ENCODE measurements at regions not wholly inside any gene's neighbourhood (a gene's known extent, or its start where the extent isn't known, plus 50 kb on each side); places are given as distances from the start of the nearest gene placed in this dataset.

DNA sequence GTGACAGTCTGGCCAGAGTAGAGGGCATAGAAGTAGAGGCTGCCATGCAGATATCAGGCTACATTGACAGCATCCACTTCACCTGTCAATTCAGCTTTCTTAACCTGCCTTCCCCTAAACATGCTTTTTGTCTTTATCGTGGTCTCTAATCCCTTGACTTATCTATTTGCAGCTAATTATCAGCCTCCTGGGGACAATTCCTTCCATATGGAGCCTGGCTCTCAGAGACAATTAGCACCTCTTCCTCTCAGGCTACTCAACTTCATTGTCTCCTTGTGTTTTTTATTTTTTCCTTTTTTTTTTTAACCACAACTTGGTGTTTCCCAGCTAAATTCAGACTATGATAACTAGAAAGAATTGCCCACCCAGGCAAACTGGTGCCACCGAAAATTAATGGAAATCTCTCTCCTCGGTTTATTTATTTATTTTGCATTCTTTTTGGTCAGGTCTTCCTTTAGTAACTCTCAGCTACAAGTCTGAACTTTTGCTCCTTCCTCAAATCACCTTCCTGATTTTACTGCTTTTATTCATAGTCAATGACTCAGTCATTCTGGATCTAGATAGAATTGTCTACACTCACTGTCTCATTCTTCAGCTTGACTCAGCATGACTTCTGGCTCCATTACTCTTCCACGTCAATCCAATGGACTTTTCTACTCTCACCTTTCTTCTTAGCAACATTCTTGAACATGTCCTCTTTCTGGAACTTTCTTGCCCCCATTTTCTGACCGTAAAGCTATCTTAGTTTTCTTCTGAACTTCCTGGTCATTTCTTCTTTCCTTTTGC is 63.0 kb upstream of the BASP1 start:
- no peak overlapping the region for H3K4me2 ChIP-seq (replicated peaks; ENCODE audit: low read depth, low read length, poor library complexity, severe bottlenecking)
- Mint-ChIP-seq H3K4me1 (no peaks in the 10 kb centered on the region), H3K27ac (no peak overlapping the region), H3K9me3 (ENCODE audit: insufficient read depth) (no peaks in the 10 kb centered on the region), H3K27me3 (no peaks in the 10 kb centered on the region), H3K4me3 (no peak overlapping the region)
- POLR2A ChIA-PET = no interaction called here
- peaks cover 0 to 6% (median 0%) of the 10 kb centered on the region in 4 experiments for H3K27me3 ChIP-seq (replicated peaks in 1 of 4; ENCODE audit: control extremely low read depth in 1 of 4, control insufficient read depth in 3 of 4, insufficient read depth in 4 of 4, low read length in 3 of 4)
- no peaks in the 10 kb centered on the region for H3K4me1 ChIP-seq (ENCODE audit: control insufficient read depth in 2 of 2, insufficient read depth in 2 of 2, low read length in 2 of 2)
- CTCF ChIA-PET = no interaction called here
- ATAC-seq (ENCODE audit: low read depth) (no peak), DNase-seq (no peak)
- TF ChIP-seq, protein P1, sequence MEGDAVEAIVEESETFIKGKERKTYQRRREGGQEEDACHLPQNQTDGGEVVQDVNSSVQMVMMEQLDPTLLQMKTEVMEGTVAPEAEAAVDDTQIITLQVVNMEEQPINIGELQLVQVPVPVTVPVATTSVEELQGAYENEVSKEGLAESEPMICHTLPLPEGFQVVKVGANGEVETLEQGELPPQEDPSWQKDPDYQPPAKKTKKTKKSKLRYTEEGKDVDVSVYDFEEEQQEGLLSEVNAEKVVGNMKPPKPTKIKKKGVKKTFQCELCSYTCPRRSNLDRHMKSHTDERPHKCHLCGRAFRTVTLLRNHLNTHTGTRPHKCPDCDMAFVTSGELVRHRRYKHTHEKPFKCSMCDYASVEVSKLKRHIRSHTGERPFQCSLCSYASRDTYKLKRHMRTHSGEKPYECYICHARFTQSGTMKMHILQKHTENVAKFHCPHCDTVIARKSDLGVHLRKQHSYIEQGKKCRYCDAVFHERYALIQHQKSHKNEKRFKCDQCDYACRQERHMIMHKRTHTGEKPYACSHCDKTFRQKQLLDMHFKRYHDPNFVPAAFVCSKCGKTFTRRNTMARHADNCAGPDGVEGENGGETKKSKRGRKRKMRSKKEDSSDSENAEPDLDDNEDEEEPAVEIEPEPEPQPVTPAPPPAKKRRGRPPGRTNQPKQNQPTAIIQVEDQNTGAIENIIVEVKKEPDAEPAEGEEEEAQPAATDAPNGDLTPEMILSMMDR (IDR thresholded peaks at IDR 0.05) = no peak
- TF ChIP-seq EZH2 (IDR thresholded peaks at IDR 0.05; ENCODE audit: borderline replicate concordance, insufficient read depth, low read depth, low read length, poor library complexity, severe bottlenecking) = no peak
- no peaks in the 10 kb centered on the region for H3K36me3 ChIP-seq (replicated peaks in 1 of 2; ENCODE audit: control extremely low read depth in 1 of 2, control insufficient read depth in 1 of 2, extremely low read depth in 1 of 2, insufficient read depth in 2 of 2, low read length in 1 of 2)
- H3K9me3 ChIP-seq (ENCODE audit: control extremely low read depth in 1 of 3, control insufficient read depth in 2 of 3, insufficient read depth in 1 of 3, low read length in 2 of 3) = no peaks in the 10 kb centered on the region
- no peak overlapping the region for H2AFZ ChIP-seq (ENCODE audit: insufficient read depth, low read depth, low read length, poor library complexity, severe bottlenecking)
- H3K4me3 ChIP-seq (ENCODE audit: control extremely low read depth in 1 of 5, extremely low read depth in 1 of 5, insufficient read depth in 1 of 5, low read depth in 2 of 5, low read length in 4 of 5) = no peak overlapping the region
- intact Hi-C loops (cut with micrococcal nuclease) = no loop called here
- H3K27ac ChIP-seq (ENCODE audit: low read length in 2 of 2) = no peak overlapping the region
- H4K20me1 ChIP-seq (ENCODE audit: control insufficient read depth, insufficient read depth, low read length, poor library complexity, severe bottlenecking) = no peaks in the 10 kb centered on the region
- WGBS (ENCODE audit: insufficient coverage) = 89% methylated on average over 3 of the region's 5 CpGs
- H3K9ac ChIP-seq (ENCODE audit: low read length) = no peak overlapping the region
- no peaks in the 10 kb centered on the region for H3K79me2 ChIP-seq (ENCODE audit: control insufficient read depth, insufficient read depth, low read length)

DNA sequence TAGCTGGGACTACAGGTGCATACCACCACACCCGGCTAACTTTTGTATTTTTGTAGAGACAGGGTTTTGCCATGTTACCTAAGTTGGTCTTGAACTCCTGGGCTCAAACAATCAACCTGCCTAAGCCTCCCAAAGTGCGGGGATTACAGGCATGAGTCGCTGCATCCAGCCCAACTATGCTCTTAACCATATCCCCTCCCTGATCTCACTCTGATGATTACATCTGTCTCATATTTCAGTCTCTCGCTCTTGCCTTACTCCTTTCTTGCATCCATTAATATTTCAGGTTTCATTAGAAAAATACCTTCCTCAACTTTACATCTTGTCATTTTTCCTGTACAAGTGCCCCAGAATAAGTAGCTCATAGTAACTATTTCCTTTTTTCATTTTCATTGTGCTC is 61.0 kb upstream of the BASP1 start:
- WGBS (ENCODE audit: insufficient coverage) = 93% methylated on average over 3 of the region's 4 CpGs
- ChIA-PET POLR2A (no interaction called here), CTCF (interaction anchor here (0.8 to 2.5 kb wide), 2 partner anchors 24 to 33 kb away, joined by 3 to 9 read pairs; no protein-coding TSS in a partner anchor)
- DNase-seq (no peak), ATAC-seq (ENCODE audit: low read depth) (no peak)
- Mint-ChIP-seq H3K4me3 (no peak overlapping the region), H3K27me3 (no peaks in the 10 kb centered on the region), H3K27ac (no peak overlapping the region), H3K9me3 (ENCODE audit: insufficient read depth) (no peaks in the 10 kb centered on the region), H3K4me1 (no peaks in the 10 kb centered on the region)
- no peak for TF ChIP-seq EZH2 (IDR thresholded peaks at IDR 0.05; ENCODE audit: borderline replicate concordance, insufficient read depth, low read depth, low read length, poor library complexity, severe bottlenecking)
- TF ChIP-seq, protein P1 (IDR thresholded peaks at IDR 0.05) = no peak
- Histone ChIP-seq H3K36me3 (replicated peaks in 1 of 2; ENCODE audit: control extremely low read depth in 1 of 2, control insufficient read depth in 1 of 2, extremely low read depth in 1 of 2, insufficient read depth in 2 of 2, low read length in 1 of 2) (no peaks in the 10 kb centered on the region), H3K27ac (ENCODE audit: low read length in 2 of 2) (no peak overlapping the region), H3K9me3 (ENCODE audit: control extremely low read depth in 1 of 3, control insufficient read depth in 2 of 3, insufficient read depth in 1 of 3, low read length in 2 of 3) (no peaks in the 10 kb centered on the region), H3K27me3 (replicated peaks in 1 of 4; ENCODE audit: control extremely low read depth in 1 of 4, control insufficient read depth in 3 of 4, insufficient read depth in 4 of 4, low read length in 3 of 4) (peaks cover 0 to 6% (median 0%) of the 10 kb centered on the region in 4 experiments), H3K4me2 (replicated peaks; ENCODE audit: low read depth, low read length, poor library complexity, severe bottlenecking) (no peak overlapping the region), H3K9ac (ENCODE audit: low read length) (no peak overlapping the region), H3K79me2 (ENCODE audit: control insufficient read depth, insufficient read depth, low read length) (no peaks in the 10 kb centered on the region), H2AFZ (ENCODE audit: insufficient read depth, low read depth, low read length, poor library complexity, severe bottlenecking) (no peak overlapping the region), H3K4me1 (ENCODE audit: control insufficient read depth in 2 of 2, insufficient read depth in 2 of 2, low read length in 2 of 2) (no peaks in the 10 kb centered on the region), H4K20me1 (ENCODE audit: control insufficient read depth, insufficient read depth, low read length, poor library complexity, severe bottlenecking) (no peaks in the 10 kb centered on the region), H3K4me3 (ENCODE audit: control extremely low read depth in 1 of 5, extremely low read depth in 1 of 5, insufficient read depth in 1 of 5, low read depth in 2 of 5, low read length in 4 of 5) (no peak overlapping the region)
- intact Hi-C loops (cut with micrococcal nuclease) = no loop called here
